ENCODE measurements at regions not wholly inside any gene's neighbourhood (a gene's known extent, or its start where the extent isn't known, plus 50 kb on each side); places are given as distances from the start of the nearest gene placed in this dataset.

GRCh38 chr9:130755377-130756007, 61.9 kb downstream of the EXOSC2 start:
- TF ChIP-seq, protein P1, sequence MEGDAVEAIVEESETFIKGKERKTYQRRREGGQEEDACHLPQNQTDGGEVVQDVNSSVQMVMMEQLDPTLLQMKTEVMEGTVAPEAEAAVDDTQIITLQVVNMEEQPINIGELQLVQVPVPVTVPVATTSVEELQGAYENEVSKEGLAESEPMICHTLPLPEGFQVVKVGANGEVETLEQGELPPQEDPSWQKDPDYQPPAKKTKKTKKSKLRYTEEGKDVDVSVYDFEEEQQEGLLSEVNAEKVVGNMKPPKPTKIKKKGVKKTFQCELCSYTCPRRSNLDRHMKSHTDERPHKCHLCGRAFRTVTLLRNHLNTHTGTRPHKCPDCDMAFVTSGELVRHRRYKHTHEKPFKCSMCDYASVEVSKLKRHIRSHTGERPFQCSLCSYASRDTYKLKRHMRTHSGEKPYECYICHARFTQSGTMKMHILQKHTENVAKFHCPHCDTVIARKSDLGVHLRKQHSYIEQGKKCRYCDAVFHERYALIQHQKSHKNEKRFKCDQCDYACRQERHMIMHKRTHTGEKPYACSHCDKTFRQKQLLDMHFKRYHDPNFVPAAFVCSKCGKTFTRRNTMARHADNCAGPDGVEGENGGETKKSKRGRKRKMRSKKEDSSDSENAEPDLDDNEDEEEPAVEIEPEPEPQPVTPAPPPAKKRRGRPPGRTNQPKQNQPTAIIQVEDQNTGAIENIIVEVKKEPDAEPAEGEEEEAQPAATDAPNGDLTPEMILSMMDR (IDR thresholded peaks at IDR 0.05) = no peak
- Histone ChIP-seq H3K9me3 (no peaks in the 10 kb centered on the region), H3K4me3 (no peak overlapping the region), H3K27ac (no peak overlapping the region), H3K27me3 (no peaks in the 10 kb centered on the region), H3K36me3 (no peaks in the 10 kb centered on the region), H3K4me1 (peaks cover 19% of the 10 kb centered on the region)
- no peak for DNase-seq
- intact Hi-C loops (cut with DNase I) = no loop called here
- ATAC-seq = no peak

GRCh38 chr9:130756037-130756436, 62.5 kb downstream of the EXOSC2 start:
- ATAC-seq = no peak
- H3K27me3 ChIP-seq = no peaks in the 10 kb centered on the region

DNA sequence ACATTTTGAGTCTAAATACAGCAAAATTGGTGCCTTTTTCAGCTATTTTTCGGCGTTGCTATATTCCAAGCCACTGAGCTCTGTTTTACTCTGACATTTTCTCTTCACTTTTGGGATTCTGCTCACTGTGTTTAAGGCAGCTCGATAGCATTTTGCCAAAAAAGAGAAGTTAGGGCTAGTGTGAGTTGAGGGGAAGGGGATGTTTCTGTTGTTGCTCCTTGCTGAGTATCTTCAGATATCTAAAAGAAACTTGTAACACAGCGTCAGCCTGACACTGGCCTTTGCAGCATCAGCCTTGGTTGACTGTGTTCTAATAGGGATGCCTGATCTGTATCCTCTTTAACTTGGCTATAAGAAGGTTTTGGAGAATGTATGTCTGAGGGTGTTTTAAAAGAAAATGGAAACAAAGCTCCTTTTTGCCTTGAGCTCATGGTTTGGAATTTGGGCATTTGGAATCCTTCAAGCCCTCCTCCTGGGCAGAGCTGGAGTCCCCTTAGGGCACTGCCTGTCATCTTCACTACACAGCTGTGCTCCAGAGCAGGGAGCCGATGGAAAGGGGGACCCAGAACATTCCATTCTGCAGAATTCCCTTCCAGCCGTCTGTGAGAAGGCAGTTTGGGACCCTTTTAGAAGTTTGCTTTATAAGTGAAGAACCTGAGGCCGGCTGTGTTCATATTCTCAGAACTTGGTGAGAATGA, 63.0 kb downstream of the EXOSC2 start:
- no peaks in the 10 kb centered on the region for H3K9me3 ChIP-seq
- intact Hi-C loops (cut with DNase I) = no loop called here
- TF ChIP-seq, protein P1 (IDR thresholded peaks at IDR 0.05) = no peak
- ATAC-seq (no peak), DNase-seq (no peak)
- no peak overlapping the region for H3K27ac ChIP-seq
- no peaks in the 10 kb centered on the region for H3K27me3 ChIP-seq
- no peak overlapping the region for H3K4me3 ChIP-seq
- no peaks in the 10 kb centered on the region for H3K36me3 ChIP-seq
- H3K4me1 ChIP-seq = peaks cover 19% of the 10 kb centered on the region

More at GRCh38 chr9:130756037-130756436, 62.5 kb downstream of the EXOSC2 start:
- DNase-seq = no peak
- Histone ChIP-seq H3K4me1 (peaks cover 19% of the 10 kb centered on the region), H3K9me3 (no peaks in the 10 kb centered on the region), H3K27ac (no peak overlapping the region), H3K36me3 (no peaks in the 10 kb centered on the region), H3K4me3 (no peak overlapping the region)
- TF ChIP-seq, protein P1 (IDR thresholded peaks at IDR 0.05) = no peak
- intact Hi-C loops (cut with DNase I) = no loop called here

- ATAC-seq (no peak), DNase-seq (no peak)
- Histone ChIP-seq H3K27me3 (no peaks in the 10 kb centered on the region), H3K9me3 (no peaks in the 10 kb centered on the region), H3K4me3 (no peak overlapping the region), H3K4me1 (peaks cover 19% of the 10 kb centered on the region), H3K27ac (no peak overlapping the region), H3K36me3 (no peaks in the 10 kb centered on the region)
- TF ChIP-seq, protein P1 (IDR thresholded peaks at IDR 0.05) = no peak
- intact Hi-C loops (cut with DNase I) = loop anchor here (10.0 kb wide), 1 partner anchor 105 kb away; no protein-coding TSS in a partner anchor
Observed at GRCh38 chr9:130759738-130760137, 66.2 kb downstream of the EXOSC2 start.

DNA sequence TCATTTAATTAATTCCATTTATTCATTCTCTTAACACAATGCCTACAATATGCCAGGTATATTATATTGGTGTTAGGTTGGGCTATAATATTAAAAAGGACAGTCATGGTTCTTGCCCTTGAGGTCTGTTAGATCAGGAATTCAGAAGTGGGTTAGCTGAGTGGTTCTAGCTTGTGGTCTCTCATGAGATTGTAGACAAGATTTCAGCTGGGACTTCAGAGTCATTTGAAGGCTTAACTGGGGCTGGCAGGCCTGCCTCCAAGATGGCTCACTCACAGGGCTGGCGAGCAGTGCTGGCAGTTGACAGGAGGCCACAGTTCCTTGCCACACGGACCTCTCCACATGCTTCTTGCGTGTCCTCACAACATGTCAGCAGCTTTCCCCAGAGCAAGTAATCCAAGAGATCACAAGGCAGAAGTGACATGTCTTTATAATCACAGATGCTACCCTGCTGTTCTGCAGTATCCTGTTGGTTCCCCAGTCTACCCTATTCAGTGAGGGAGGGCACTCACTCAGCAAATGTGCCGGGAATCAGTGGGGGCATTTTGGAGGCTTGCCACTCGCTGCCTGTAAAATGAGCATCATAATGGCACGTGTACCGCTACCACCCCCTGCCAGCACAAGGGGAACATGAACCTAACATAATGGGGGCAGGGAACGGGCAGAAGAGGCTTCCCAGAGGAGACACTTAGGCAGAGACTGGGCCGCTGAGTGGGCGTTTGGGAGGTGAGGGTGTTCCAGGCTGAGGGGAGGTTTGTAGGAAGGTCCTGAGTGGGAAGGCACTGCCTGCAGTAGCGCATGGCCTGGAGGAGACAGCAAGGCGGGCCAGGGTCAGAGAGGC, 70.0 kb downstream of the EXOSC2 start:
- intact Hi-C loops (cut with DNase I) = loop anchor here (10.0 kb wide), 1 partner anchor 101 kb away; no protein-coding TSS in a partner anchor
- Histone ChIP-seq H3K36me3 (no peaks in the 10 kb centered on the region), H3K4me1 (peaks cover 21% of the 10 kb centered on the region), H3K27ac (no peak overlapping the region), H3K9me3 (no peaks in the 10 kb centered on the region), H3K4me3 (no peak overlapping the region), H3K27me3 (no peaks in the 10 kb centered on the region)
- no peak for DNase-seq
- ATAC-seq = no peak
- TF ChIP-seq, protein P1 (IDR thresholded peaks at IDR 0.05) = no peak

Measured in upper lobe of right lung (tissue), 1 donor.